GM21360 (cell line): ENCODE measurements at regions not wholly inside any gene's neighbourhood (a gene's known extent, or its start where the extent isn't known, plus 50 kb on each side); places are given as distances from the start of the nearest gene placed in this dataset.

Experiments
- ATAC-seq: cut with Tn5 transposase; IDR thresholded peaks from one replicate; pipeline ENCODE4 v1.9.1; 2021; ENCODE audit warnings: mild to moderate bottlenecking, moderate library complexity; ENCODE audit not compliant: unreplicated experiment

DNA sequence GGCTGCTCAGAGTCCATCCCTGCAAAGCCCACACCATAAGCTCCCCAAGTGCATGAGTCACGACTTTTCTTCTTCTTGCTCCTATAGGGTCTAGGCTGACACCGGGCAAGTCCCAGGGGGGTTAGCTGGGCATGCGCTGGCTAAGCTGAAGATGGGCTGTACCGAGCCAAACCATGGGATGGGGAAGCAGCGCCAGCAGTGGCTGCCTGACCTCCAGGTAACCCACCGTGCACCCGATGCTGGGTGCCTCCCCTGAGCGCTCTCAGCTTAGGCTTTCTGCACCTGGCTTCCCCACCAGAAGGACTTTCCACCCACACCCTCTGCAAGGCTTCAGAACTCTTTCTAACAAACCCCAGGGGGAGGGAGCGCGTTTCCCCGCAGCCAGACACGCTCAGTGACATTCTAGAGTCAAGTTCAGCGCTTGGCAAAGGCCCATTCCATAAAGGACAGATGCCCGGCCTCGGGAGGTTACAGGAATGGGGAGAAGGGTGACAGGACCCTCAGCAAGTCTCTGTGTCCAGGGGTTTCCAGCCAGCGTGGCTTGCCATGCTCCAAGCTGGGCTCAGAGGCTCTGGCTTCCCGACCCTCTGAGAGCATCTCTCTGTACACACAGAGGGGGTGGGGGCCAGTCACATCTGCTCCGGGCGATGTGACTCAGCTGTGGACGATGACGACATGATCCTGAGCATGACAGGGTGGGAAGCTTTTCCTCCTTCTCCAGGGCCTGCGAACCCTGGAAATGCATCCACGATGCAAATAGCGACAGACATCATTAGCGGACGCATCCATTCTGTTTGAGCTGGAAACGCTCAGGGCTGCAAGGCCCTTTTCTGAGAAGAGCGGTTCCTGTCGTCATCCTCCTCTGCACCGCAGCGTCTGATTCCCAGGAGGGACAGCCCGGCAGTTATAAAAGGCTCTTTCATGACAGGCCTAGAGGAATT lies 107.8 kb downstream of the SIK1 start:
- no peak for ATAC-seq

DNA sequence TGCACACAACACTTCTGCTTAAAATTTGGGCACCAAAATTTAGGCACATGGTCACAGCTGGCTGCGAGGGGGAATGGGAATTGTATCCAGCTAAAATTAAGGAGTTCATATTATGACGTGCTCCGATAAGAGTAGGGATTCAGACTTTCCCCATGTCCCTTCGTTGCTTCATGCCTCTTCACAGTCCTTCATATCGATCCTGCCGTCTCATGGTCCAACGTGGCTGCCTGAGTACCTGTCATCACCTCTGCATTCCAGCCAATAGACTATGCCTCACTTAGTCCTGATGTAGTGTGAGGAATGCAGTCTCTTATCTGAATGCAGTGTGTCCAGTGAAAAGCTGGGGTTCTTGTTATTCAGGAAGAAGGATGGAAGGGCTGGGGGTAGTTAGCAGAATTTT lies 108.6 kb downstream of the SIK1 start:
- ATAC-seq = no peak

DNA sequence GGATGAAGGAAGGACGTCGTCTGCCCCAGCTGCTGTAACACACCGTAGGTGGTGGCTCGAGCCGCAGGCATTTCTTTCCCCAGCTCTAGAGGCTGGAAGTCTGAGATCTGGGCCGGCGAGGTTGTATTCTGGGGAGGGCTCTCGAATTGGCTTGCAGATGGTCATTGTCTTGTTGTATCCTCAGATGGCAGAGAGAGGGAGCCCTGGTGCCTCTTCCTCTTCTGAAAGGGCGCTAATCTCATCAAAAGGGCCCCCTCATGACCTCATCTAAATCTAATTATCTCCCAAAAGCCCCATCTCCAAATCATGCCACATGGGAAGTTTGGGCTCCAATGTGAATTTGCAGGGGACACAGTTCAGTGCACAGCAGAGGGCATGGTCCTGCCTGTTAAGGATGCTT lies 109.0 kb downstream of the SIK1 start:
- ATAC-seq = no peak

GRCh38 chr21:43317254-43317748 lies 109.6 kb downstream of the SIK1 start:
- no peak for ATAC-seq

GRCh38 chr21:43316156-43316845 lies 110.6 kb downstream of the SIK1 start:
- no peak for ATAC-seq

DNA sequence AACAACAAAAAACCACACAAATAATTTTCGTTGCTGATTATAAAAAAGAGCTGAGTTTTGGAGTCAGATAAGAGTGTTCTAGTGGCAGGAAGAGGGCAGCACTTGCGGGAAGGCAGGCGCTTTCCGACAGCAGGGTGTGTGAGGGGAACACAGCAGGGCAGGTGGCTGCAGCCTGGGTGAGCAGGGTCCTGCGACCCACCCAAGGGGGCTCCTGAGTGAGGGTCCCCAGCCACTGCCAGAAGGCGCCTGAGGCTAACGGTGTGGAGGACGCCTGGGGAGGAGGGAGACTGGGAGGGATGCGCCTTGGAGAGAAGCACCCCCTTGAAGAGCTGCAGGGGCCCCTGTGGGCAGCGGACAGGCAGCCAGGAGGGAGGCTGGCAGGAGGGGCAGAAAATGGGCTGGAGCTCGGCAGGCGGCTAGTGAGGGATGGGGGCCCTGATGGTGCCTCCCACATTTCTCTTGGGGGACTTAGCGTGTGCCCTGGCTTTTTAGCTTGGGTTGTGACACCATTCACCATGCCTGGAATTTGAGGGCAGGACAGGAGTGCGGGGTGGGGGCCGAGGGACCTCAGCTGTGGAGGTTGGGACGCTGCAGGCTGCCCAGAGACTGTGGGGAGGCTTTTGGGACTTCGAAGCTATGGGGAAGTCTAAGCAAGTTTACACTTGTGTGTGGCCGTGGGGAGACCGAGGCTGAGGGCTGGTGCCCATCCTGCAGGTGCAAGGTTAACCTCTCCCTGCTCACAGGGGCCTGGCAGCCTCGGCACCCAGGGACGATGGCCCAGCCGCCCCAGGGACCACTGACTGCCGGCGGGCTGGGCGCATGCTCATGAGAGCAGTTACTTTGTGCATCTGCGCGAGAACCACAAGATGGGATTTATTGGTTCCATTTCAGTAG lies 111.4 kb downstream of the SIK1 start:
- no peak for ATAC-seq

GRCh38 chr21:43313939-43314405 lies 113.0 kb downstream of the SIK1 start:
- no peak for ATAC-seq

DNA sequence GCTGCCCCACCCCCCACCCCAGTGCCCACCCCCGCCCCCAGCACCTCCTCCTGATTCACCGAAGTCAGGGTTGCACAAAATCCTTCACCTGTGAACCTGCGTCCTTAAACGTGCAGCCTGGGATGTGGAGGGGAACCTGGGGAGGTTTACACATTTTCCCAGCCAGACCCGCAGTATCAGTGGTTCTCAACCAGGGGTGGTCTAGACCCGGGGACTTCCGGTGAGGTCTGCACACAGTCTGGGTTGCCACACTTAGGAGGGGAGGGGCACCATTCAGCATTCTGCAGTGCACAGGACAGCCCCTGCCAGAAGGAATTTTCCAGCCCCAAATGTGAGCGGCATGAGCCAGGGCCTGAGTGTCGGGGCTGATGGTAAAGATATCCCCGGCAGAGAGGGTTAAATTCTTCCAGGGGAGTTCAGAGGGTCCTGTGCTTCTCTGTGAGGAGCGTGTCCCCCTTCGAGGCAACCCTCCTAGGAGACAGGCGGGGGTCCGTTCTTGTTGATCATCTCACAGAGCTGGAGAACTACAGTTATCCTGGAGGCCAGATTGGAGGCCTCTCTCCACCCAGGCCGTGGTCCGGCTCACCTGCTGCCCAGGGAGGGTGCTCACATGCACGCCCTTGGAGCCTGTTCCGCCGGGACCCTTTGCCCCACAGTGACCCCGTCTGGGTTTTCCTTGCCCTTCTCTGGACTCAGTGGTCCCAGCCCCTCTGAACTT lies 113.6 kb downstream of the SIK1 start:
- no peak for ATAC-seq

- no peak for ATAC-seq
Observed at GRCh38 chr21:43312751-43313169, 114.2 kb downstream of the SIK1 start.

DNA sequence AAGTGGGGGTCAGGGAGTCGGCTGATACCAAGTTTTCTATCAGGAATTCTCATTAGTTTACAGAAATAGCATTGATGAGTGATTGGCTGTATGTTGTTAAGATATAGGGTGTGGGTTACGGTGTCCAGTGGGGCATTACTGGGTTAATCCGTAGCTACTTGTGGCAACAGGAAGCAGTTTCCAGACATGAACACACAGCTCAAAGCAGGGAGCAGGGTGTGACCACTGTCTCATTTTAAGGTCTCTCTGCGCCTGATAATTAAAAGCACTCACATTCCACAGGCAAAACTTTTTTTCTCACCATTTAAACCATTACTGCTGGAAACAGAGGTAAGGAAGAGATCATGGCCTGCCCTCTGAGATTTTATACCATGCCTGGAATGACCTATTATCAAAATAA lies 114.9 kb downstream of the SIK1 start:
- ATAC-seq = no peak

GRCh38 chr21:43311301-43311817 lies 115.6 kb downstream of the SIK1 start:
- ATAC-seq = no peak

DNA sequence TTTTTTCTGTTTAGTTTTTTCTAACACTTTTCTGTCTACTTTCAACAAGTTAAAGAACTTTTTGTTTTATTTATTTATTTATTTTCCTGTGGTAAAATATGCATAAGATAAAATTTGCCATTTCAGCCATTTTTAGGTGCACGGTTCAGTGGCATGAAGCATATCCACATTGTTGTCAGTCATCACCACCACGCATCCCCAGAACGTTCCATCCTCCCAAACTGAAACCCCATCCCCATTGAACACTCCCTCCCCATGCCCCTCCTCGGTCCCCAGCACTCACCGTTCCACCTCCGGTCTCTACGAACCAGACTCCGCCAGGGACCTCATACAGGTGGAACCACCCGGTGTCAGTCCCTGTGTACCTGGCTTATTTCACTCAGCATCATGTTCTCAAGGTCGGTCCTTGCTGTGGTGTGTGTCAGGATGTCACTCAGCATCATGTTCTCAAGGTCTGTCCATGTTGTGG lies 118.1 kb downstream of the SIK1 start:
- no peak for ATAC-seq

DNA sequence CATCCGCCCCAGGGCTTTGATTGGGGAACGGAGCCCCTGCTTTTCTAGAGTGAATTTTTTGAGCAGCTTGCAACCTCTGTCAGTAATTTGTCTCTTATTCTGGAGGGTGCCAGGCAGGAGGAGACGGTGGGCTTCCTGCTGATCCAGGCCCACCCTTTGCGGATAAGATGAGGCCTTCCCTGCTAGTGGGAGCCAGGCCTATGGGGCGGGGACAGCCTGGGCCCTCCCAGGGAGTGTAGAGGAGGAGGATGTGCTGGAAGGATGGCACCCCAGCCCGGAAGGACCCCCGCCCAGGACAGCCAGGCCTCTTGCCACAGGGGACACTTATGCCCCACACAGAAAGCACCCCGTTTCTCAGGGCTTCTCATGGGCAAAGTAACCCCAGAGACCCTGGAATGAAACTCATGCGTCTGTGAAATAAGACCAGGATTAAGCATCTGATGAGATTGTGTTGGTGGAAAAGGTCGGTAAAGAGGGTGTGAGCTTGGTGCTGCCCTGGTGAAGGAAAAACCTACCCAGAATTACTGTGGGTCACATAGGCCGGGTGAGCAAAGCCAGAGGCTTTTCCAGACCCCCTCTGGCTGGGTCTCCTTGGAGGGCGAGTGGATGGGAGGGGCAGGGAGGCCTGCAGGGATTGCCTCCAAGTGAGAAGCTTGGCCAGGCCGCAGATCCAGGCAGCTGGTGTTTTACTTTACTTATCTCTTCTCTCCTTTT lies 118.7 kb downstream of the SIK1 start:
- no peak for ATAC-seq

GRCh38 chr21:43307677-43308070 lies 119.3 kb downstream of the SIK1 start:
- no peak for ATAC-seq

DNA sequence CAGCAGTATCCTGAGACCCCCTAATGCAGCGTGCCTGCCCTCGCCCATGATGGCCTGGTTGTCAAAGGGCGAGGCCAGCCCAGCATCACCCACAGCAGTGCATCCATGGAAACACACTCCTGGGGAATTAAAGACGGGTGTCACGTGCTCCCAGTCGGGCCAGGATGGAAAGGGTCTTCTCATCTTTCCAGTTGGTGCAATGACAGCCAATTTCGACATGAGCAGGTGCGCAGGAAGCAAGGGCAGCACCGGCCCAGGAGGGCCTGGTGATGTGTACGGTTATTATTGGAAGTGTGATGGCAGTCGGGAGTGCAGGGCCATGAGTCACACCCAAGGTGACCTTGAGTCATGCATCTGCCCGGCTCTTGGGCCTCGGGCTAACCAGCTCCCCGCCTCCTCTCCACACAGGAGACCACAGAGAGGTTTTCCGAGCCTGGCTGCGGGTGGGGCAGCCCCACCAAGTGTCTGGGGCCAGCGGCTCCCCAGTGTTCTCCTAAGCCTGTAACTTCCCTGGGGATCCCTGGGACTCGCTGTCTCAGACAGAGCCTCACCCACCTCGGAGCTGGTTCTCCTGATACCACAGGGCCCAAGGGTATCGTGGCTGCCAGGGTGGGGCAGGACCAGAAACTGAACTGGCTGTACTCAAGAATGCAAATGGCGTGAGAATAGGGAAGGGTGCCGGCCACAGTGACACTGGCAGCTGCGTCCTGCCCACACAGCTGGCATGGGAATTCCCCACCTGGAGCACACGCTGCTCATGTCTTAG lies 119.8 kb downstream of the SIK1 start:
- ATAC-seq = peak; percentile 58

DNA sequence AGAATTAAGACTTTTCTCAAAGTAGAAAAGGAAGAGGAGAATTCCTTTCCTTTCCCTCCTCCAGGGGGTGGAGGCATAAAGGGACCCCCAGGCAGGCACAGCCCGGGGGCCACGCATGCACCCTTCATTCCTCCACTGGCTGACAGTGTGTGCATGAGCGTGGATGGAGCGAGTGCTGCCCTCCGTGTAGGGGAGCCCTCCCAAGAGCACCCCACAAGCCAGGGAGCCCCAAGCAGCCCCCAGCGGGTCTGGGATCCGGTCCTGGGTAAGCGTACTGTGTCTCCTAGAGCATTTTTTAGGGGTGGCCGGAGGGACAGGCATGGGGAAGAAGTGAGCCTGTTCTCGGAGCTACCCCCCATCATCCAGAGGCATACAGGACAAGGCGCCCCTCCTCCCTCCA lies 120.5 kb downstream of the SIK1 start:
- ATAC-seq = no peak

GRCh38 chr21:43305811-43306311 lies 121.1 kb downstream of the SIK1 start:
- ATAC-seq = no peak

GRCh38 chr21:43305336-43305665 lies 121.6 kb downstream of the SIK1 start:
- no peak for ATAC-seq
